HG03095 (cell line): ENCODE measurements at regions not wholly inside any gene's neighbourhood (a gene's known extent, or its start where the extent isn't known, plus 50 kb on each side); places are given as distances from the start of the nearest gene placed in this dataset.
"Not testable (repeated sequence)": the region's sequence is repeated elsewhere in the genome, so short reads cannot be mapped to it uniquely, and the experiment has no call there.

Source experiments
- ATAC-seq: cut with Tn5 transposase; IDR thresholded peaks from one replicate; pipeline ENCODE4 v1.9.1; 2021; ENCODE audit warnings: moderate library complexity; ENCODE audit not compliant: unreplicated experiment

DNA sequence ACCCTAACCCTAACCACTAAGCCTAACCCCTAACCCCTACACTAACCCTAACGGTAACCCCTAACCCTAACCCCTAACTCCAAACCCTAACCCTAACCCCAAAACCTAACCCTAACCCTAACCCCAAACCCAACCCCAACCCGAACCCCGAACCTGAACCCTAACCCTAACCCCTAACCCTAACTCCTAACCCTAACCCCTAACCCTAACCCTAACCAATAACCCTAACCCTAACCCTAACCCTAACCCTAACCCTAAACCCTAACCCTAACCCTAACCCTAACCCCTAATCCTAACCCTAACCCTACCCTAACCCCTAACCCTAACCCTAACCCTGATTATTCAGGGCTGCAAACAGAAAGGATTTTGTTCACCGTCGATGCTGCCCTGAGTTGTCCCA is 144.6 kb upstream of the DUSP22 start:
- not testable (repeated sequence) for ATAC-seq

DNA sequence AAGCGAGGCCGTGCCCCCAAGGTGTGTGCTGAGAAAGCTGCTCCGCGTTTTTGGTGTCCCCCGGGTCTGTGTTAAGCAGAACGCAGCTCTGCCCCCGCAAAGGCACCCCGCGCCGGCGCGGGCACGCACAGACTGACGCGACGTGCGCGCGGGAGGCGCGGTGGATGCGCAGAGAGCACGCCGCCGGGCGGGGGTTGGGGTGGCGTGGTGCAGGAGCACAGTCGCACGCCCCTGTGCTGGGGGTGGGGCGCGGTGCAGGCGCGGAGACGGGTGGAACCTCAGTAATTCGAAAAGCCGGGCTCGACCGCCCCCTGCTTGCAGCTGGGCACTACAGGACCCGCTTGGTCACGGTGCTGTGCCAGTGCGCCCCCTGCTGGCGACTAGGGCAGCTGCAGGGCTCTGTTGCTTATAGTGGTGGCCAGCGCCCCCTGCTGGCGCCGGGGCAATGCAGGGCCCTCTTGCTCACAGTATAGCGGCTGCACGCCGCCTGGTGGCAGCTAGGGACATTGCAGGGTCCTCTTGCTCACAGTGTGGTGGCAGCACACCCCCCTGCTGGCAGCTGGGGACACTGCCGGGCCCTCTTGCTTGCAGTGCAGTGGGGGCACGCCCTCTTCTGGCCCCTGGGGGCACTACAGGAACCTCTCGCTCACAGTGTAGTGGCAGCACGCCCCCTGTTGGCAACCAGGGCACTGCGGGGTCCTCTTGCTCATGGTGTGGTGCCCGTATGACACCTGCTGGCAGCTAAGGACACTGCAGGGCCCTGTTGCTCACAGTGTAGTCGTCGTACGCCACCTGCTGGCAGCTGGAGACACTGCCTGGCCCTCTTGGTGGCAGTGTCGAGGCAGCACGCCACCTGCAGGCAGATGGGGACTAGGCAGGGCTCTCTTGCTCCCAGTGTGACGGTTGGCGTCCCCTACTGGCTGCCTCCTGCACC is 144.0 kb upstream of the DUSP22 start:
- peak; percentile 87 for ATAC-seq

DNA sequence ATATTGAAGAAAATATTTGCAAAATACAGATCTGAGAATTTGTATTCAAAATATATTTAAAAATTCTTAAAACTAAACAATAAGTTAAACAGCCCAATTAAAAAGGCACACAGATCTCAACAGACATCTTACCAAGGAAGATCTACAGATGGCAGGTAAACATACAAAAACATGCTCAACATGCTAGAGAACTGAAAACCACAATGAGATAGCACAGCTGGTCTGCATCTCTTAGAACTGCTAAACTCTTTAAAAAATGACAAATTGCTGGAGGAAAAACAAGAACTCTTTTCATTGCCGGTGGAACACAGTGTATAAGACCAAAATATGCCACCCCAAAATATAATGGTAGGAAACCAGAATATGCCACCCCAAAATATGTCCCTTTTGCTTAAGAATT is 142.1 kb upstream of the DUSP22 start:
- ATAC-seq, result not testable (repeated sequence)

DNA sequence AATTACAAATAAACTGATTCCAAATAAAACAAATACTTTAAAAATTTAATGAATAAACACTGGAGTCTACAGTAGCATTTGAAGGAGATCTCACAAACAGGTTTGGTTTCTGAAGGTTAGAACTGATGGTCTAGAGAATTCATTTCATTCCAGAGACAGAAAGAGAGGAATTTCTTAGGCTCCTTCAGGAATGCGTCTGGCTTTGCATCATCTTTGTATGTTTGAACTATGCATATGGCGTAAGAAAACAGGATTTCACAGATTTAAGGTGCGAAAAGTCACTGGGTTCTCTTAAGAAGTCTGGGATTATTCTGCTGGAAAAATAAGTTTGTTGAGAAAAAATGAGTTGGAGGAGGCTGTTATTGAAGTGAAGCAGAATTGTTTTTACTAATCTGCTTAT is 139.9 kb upstream of the DUSP22 start:
- ATAC-seq, result not testable (repeated sequence)

DNA sequence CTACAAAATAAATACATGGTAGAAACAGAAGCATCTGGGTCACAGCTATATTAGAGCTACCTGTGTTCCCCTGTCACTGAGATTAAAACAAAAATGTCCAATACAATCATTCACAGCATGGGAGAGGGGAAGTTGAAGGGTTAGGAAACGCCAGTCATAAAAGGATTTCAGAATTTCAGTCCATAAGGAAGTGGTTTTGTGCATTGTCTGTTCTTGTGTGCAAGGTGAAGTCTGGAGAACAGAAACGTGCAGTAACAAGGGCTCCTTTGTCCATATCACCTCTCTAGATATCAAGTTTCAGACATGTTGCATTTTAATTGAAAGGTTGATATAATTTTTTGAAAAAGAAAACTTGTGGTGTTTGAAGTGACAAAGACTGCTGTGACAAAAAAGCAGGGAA is 139.3 kb upstream of the DUSP22 start:
- not testable (repeated sequence) for ATAC-seq

DNA sequence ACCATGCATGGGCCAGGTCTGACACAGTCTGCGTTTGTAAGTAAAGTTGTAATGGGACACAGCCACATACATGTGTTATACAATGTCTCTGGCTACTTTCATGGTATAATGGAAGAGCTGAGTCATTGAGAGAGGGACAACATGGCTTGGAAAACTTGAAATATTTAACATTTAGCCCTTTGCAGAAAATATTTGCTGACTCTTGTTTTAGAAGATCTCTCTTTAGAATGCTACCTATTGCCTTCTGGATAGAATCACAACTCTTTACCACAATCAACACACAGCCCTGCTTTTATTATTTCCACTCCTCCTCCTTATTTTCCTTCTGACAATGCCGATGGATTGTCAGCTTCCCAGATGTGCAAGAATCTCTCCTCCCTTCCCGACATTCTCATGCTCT is 138.4 kb upstream of the DUSP22 start:
- not testable (repeated sequence) for ATAC-seq

DNA sequence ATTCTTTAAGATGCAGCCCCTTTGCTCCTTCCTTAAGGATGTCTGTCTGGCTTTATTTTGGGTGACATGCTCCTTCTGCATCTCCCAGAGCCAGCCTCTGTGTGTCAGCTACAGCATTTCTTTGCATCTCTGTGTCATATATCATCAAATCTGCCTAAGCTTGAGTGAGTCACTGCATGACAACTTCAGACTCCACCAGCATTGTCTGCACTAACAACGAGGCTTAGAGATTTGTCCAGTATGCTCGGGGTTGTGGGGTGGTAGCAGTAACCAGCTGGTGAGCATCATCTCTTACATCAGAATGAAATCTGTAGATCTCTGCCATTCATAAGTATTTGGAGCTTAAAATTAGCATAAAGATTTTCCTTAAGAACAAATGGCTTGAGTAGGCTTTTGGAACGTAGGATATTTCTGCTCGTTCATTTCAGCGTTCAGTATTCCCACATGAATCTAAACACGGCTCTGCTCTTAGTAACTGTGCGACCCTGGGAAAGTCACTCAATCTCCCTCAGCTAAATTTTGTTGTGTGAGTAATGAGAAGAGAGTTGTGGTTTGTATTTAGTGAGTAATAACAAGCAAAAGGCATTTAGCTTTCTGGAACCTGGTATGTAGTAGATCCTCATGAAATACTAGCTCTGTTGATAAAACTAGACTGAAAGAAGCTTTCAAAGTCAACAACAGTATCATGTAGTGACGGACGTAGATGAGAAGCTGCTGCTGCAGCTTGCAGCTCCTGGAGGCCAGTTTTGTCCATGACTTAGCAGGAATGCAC is 137.8 kb upstream of the DUSP22 start:
- not testable (repeated sequence) for ATAC-seq

DNA sequence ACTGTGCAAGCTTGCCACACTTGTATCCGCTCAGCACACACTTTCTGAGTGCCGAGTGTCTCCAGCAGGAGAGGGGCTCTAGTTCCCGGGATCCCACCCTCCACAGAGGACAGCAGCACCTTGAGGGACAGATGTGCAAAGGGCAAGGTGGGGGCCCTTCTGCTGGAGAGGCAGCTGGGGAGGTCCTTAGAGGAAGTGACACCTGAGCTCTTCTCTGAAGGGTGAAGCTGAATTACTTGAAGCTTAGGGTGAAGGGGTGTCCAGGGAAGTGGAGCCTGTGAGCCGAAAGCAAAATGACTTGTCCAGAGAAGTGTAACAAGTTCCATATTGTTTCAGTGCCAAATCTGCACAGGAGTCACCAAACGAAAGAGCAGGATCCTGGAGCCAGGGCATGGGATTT is 136.3 kb upstream of the DUSP22 start:
- no peak for ATAC-seq

DNA sequence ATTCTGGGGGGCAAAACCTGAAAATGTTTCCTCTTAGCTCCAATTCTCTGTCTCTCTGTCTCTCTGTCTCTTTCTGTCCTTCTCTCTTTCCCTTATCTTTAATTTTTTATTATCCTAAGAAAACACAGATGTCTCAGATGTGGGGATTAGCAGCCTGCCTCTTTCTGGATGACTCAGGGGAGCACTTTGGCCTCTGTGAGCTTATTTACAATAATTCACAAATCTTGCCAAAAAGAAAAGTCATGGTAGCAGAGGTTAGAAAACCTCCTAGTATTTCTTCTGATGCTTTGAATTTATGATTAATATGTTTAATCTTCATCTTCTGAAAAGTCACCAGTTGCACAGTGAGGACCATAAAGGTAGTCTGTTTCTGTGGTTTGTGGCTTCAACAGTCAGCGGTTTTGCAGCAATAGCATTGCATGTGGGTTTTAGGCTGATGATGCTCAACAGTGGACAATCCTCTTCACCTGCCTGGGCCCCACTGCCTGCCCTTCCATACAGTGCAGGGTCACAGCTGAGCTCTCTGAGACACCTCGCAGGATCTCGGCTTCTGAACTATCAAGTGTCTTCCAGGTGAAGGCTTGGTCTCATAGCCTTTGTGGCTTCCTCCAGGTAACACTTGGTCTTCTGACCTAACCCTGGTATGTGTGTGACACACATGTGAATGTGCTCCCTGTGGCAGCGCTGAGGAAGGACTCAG is 135.7 kb upstream of the DUSP22 start:
- not testable (repeated sequence) for ATAC-seq

DNA sequence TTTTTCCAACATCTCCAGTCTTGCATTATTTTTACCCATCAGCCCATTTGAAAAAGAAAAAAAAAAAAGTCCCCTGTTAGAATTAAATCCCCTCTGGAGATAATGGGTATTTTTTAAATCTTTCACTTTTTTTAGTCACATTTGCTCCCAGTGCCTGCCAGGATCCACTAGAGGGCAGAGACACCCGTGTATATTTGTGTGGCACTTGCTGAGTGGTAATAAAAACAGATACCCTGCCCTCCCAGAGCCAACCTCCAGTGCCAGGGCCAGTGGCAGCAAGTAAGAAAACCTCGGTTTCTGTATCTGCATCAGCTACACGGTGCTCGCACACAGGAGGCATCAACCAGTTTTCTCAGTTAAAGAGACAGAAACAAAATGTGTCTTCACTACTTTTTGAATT is 135.1 kb upstream of the DUSP22 start:
- not testable (repeated sequence) for ATAC-seq

DNA sequence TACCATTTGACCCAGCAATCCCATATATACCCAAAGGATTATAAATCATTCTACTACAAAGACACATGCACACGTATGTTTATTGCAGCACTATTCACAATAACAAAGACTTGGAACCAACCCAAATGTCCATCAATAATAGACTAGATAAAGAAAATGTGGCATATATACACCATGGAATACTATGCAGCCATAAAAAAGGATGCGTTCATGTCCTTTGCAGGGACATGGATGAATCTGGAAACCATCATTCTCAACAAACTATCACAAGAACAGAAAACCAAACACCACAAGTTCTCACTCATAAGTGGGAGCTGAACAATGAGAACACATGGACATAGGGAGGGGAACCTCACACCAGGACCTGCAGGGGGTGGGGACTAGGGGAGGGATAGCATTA is 130.6 kb upstream of the DUSP22 start:
- ATAC-seq, result not testable (repeated sequence)

DNA sequence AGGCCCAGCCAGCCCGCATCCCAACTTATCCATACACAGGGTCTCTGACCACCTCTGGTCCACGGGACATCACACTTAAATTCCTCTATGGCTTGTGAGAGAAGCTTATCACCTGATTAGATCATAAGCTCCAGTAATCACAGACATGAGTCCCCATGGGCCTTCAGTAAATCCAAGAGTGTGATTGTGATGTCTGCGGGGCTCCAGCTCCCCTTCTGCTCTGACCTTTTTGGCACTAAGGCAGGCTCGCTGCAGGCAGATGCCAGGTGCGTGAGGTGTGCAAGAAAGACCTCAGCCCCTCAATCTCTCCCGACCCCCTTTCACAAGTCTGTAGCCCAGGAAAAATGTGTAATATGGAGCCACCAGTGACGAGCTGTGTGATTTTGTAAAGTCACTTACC is 127.6 kb upstream of the DUSP22 start:
- no peak for ATAC-seq

DNA sequence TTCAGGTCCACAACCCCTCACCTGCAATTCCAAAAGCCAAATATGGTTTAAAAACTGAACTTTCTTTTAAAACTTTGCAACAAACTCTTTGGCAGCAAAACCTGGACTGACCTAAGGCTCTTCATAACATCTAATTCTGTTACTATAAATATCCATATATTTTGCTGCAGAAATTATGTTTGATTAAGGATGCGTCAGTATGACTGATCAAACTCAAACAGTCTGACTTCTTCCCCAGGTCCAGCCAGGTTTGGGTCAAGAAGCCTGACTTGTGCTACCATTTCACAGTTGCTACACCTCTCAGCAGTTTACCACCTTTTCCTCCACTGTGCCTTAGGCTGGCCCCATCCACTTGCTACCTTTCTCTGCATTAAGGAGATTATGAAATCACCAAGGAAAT is 127.0 kb upstream of the DUSP22 start:
- ATAC-seq, result no peak

DNA sequence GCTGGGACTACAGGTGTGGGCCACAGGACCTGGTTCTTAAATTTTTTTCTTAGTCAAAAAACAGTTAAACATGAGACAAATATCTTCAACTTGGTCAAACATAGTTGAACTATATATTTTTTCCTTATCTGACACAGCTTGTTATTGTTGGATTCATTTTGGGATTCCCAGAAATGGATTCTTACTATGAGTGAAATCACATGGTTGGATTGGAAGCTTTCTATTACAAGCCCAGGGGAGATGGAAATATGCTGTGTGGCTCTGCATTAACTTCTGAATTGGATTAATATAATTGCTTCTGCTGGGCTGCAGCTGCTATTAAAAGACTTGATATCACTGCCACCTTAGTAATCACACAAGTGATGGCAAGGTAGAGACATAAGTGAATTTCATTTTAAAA is 126.4 kb upstream of the DUSP22 start:
- ATAC-seq, result no peak

DNA sequence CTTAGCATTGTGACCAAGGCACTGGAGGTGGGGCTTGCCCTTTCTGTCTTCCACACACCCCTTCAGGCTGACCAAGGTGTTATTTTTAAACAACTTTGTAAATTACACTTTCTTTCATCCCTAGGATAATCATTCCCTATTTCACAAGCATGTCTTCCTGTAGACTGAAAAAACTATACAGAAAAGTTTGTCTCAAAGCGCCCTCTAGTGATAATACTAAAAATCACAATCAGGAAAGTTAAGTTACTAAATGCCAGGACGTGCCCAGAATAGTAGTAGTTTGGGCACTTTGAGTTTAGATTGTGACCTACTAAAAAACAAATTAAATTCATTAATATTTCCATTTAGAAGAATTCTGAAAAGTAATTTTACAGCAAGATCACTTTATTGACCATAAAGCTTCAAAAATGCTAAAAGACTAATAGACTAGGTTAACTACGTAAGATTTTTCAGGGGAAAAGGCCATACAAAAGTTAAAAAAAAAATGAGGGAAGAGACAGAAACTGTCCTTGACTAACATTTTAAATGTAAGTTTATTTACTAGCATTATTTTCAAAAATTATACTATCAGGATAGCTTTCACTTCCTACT is 123.3 kb upstream of the DUSP22 start:
- no peak for ATAC-seq

DNA sequence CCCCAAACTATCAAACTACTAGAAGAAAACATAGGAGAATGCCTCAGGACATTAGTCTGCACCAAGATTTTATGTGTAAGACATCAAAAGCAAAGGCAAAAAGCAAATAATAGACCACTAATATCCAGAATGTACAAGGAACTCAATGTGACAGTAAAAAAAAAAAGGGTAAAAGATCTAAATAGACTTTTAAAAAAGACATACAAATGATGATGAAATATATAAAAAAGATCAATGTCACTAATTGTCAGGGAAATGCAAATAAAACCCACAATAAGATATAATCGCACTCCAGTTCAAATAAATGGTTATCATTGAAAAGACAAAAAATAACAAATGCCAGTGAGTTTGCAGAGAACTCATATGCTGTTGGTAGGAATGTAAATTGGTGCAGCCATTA is 118.3 kb upstream of the DUSP22 start:
- ATAC-seq, result no peak

DNA sequence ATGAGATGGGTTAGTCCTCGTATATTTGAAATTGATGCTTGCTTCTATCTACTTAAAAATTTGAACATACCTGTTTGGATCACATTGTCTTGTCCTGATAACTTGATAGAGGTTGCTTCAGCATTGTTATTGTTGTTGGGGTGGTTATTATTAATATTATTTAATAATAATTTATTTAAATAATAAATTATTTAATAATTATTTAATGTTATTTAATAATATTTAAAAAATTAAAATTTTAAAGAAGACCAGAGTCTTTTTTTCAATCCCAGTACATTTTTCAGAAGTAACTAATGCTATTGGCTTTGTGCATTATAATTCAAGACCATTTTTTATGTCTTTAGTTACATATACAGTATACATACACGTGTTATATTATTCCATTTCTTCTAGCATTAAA is 116.6 kb upstream of the DUSP22 start:
- no peak for ATAC-seq

DNA sequence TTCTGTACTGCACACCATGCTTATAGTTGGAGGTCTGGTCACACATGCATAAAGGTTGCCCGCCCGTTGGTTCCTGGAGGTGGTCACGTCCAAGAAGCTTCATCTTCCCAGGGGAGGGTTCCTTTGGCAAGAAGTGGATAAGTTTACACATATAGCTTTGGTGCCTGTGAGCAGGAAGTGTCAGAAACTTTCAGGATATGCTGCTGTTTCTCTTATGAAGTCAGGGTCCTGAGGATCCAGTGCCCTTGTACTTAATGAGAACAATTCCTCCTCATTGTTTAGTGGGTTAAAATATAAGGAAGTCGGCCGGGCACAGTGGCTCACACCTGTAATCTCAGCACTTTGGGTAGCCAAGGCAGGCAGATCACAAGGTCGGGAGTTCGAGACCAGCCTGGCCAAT is 115.5 kb upstream of the DUSP22 start:
- ATAC-seq, result no peak

DNA sequence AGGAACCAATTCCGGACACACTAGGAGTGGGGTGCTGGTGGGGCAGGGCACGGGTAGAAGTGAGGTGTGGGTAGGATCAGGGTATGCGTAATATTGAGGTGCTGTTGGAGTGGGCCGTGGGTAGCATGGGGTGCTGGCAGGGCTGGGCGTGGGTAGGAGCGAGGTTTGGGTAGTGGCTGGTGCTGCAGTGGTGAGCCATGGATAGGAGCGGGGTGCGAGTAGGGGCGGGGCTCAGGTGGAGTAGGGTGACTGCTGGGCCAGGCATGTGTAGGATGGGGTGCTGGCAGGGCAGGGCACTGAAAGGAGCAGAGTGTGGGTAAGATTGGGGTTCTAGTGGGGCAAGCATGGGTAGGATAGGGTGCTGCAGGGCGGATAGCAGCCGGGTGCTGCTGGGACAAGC is 114.2 kb upstream of the DUSP22 start:
- no peak for ATAC-seq

DNA sequence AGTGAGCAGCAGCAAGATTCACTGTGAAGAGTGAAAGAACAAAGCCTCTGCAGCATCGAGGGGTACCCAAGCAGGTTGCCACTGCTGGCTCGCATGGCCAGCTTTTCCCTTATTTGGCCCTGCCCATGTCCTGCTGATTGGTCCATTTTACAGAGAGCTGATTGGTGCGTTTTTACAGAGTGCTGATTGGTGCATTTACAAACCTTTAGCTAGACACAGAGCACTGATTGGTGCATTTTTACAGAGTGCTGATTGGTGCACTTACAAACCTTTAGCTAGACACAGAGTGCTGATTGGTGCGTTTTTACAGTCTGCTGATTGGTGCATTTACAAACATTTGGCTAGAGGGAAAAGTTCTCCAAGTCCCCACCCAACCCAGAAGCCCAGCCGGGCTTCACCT is 113.4 kb upstream of the DUSP22 start:
- ATAC-seq, result not testable (repeated sequence)

DNA sequence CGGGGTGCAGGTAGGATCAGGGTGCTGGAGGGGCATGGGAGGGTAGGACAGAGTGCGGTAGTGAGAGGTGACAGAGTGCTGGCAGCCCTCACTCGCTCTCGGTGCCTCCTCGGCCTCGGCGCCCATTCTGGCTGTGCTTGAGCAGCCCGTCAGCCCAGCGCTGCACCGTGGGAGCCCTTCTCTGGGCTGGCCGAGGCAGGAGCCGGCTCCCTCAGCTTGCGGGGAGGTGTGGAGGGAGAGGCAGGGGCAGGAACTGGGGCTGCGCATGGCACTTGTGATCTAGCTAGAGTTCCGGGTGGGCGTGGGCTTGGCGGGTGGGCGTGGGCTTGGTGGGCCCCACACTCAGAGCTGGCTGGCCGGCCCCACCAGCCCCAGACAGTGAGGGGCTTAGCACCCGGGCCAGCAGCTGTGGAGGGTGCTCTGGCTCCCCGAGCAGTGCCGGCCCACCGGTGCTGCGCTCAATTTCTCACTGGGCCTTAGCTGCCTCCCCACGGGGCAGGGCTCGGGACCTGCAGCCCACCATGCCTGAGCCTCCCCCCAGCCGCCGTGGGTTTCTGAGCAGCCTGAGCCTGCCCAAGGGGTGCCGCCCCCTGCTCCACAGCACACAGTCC is 112.8 kb upstream of the DUSP22 start:
- no peak for ATAC-seq
